Thoracic aorta (tissue), 2 donors: ENCODE measurements at regions not wholly inside any gene's neighbourhood (a gene's known extent, or its start where the extent isn't known, plus 50 kb on each side); places are given as distances from the start of the nearest gene placed in this dataset.
"Not testable (repeated sequence)": the region's sequence is repeated elsewhere in the genome, so short reads cannot be mapped to it uniquely, and the experiment has no call there.

Source experiments
- ATAC-seq: fragments of 150-250 bp; one replicate; pipeline ENCODE4 v1.8.0; 2017; ENCODE audit warnings: low read depth; ENCODE audit not compliant: insufficient number of reproducible peaks, low FRiP score
- DNase-seq: peaks from one replicate; pipeline ENCODE4 v3.0.0-alpha.2; 2020; ENCODE audit warnings: low spot score
- H3K27ac ChIP-seq, 2 donors: fragments of 200-600 bp; sonication (generic); 1 replicate in 1 of 2; 2 replicates in 1 of 2; pipeline ENCODE4 v1.5.1; 2016; ENCODE audit warnings: mild to moderate bottlenecking in 2 of 2, moderate library complexity in 2 of 2
- H3K27me3 ChIP-seq: fragments of 200-600 bp; sonication (generic); replicated peaks from 2 replicates; pipeline ENCODE4 v1.6.0; 2016; ENCODE audit warnings: mild to moderate bottlenecking; ENCODE audit not compliant: insufficient read depth
- H3K36me3 ChIP-seq: fragments of 200-600 bp; sonication (generic); one replicate; pipeline ENCODE4 v1.5.1; 2016
- H3K4me1 ChIP-seq, 2 donors: fragments of 200-600 bp; sonication (generic); 1 replicate in 1 of 2; 2 replicates in 1 of 2; pipeline versions ENCODE4 v1.5.1 to v1.6.0; 2016; ENCODE audit warnings: low read depth in 2 of 2, mild to moderate bottlenecking in 1 of 2; ENCODE audit not compliant: control insufficient read depth in 1 of 2
- H3K4me3 ChIP-seq: fragments of 200-600 bp; sonication (generic); 2 replicates; pipeline ENCODE4 v1.5.1; 2016; ENCODE audit warnings: mild to moderate bottlenecking
- H3K9me3 ChIP-seq: fragments of 200-600 bp; sonication (generic); 2 replicates; pipeline ENCODE4 v1.5.1; 2016
- TF ChIP-seq, protein P1 (sequence below): fragments of 200-600 bp; sonication (generic); IDR thresholded peaks from one replicate; pipeline ENCODE4 v1.5.1; 2019; ENCODE audit warnings: antibody characterized with exemption

DNA sequence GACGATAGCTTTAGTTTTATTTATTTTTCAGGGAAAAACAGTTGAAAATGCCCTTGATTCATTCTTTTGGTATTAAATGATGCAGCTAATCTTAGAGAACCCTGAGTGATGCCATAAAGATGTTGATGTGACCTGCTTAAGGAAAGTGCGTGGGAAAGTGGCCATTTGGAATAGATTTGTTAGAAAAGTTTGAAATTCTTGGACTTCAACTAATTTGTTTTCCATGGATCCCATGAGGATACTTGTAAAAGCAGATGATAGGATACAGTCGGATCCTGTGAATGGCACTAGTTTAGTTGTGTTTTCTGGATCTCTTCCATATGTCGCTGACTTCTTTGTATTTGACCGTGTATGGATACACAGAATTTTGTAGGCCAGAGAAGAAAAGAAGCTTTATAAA lies 69.0 kb downstream of the SEPTIN7 start:
- peaks cover 16 to 36% of the 10 kb centered on the region in 2 donors for H3K4me1 ChIP-seq
- H3K36me3 ChIP-seq: peaks cover 3% of the 10 kb centered on the region
- DNase-seq: no peak
- no peaks in the 10 kb centered on the region for H3K27me3 ChIP-seq
- TF ChIP-seq, protein P1, sequence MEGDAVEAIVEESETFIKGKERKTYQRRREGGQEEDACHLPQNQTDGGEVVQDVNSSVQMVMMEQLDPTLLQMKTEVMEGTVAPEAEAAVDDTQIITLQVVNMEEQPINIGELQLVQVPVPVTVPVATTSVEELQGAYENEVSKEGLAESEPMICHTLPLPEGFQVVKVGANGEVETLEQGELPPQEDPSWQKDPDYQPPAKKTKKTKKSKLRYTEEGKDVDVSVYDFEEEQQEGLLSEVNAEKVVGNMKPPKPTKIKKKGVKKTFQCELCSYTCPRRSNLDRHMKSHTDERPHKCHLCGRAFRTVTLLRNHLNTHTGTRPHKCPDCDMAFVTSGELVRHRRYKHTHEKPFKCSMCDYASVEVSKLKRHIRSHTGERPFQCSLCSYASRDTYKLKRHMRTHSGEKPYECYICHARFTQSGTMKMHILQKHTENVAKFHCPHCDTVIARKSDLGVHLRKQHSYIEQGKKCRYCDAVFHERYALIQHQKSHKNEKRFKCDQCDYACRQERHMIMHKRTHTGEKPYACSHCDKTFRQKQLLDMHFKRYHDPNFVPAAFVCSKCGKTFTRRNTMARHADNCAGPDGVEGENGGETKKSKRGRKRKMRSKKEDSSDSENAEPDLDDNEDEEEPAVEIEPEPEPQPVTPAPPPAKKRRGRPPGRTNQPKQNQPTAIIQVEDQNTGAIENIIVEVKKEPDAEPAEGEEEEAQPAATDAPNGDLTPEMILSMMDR: no peak
- no peak for ATAC-seq
- H3K27ac ChIP-seq: no peak overlapping the region
- no peak overlapping the region for H3K4me3 ChIP-seq
- H3K9me3 ChIP-seq: no peaks in the 10 kb centered on the region

DNA sequence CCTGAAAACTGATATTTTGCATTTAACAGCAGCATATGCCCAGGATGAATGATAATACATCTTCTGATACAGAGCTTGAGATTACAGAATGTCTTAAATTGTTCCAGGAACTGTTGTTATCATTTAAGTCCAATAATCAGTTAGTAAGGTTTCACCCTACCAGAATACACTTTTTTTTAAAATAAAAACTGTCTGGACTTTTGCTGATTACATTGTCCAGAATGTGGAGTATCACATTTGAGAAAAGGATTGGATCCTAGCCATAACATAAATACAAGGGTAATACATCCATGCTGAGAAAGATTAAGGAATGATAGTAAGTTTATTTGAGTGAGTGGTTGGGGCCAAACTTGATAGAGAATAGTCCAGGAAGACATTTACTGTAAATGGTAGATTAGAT lies 71.0 kb downstream of the SEPTIN7 start:
- no peaks in the 10 kb centered on the region for H3K9me3 ChIP-seq
- TF ChIP-seq, protein P1: no peak
- H3K36me3 ChIP-seq: no peaks in the 10 kb centered on the region
- H3K27me3 ChIP-seq: no peaks in the 10 kb centered on the region
- no peak overlapping the region for H3K4me3 ChIP-seq
- ATAC-seq: no peak
- peaks cover 24 to 46% of the 10 kb centered on the region in 2 donors for H3K4me1 ChIP-seq
- no peak for DNase-seq
- H3K27ac ChIP-seq: no peak overlapping the region

DNA sequence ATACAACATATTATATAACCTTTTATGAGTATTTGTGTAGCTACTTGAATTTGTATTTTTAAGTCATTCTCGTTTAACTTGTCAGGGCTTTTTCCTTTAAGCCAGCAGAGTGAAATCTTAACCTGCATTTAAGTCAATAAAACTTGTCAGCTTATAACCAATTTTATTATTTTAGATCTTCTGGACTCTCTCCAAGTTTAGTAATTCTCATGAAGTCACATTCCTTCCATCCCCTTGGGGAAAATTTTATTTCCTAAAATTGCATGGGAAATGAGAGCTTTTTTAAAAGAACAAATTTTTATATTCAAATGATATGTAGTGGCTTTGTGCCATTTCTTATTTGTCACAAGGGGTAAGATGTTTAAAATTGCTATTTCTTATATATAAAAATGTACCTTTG lies 74.0 kb downstream of the SEPTIN7 start:
- TF ChIP-seq, protein P1: no peak
- Histone ChIP-seq H3K4me1 (peaks cover 14 to 32% of the 10 kb centered on the region in 2 donors), H3K27ac (no peak overlapping the region), H3K9me3 (no peaks in the 10 kb centered on the region), H3K4me3 (no peak overlapping the region), H3K36me3 (no peaks in the 10 kb centered on the region), H3K27me3 (no peaks in the 10 kb centered on the region)
- ATAC-seq (no peak), DNase-seq (no peak)

DNA sequence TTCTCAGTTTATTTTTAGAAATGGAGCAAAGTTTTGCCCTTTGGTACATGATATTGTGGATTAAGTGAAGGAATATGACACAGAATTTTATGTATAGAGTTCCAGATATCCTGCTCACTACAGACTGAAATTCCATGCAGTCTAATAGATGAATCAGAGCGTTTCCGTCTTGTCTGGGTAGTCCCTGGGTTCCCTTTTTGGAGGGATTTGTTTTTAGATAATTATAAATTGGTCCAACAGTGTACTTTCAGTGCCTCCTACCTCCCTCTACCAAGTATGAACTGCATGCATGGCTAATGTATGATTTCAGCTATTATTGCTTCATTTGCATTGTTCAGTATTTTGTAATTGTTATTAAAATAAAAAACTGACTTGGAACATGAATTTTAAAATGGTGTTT lies 74.4 kb downstream of the SEPTIN7 start:
- no peak overlapping the region for H3K27ac ChIP-seq
- H3K9me3 ChIP-seq: no peaks in the 10 kb centered on the region
- H3K4me1 ChIP-seq: peaks cover 14 to 29% of the 10 kb centered on the region in 2 donors
- H3K27me3 ChIP-seq: no peaks in the 10 kb centered on the region
- no peak for DNase-seq
- H3K4me3 ChIP-seq: no peak overlapping the region
- no peak for ATAC-seq
- no peaks in the 10 kb centered on the region for H3K36me3 ChIP-seq
- TF ChIP-seq, protein P1: no peak

DNA sequence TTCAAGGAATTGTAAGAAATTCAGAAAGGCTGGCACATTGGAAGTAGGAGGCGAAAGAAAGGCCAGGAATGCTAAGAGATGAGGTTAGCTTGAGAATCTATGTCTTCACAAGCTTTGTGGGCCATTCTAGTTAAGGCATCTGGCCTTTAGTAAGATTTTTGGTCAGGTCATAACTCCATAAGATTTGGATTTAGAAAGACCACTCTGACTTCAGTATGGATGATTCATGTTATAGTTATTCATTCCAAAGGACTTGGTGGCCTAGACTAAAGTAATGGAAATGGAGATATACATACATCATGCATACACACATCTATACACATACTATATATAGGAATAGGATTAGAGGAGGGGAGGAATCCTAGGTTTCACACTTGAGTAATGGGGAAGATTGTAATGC lies 77.5 kb downstream of the SEPTIN7 start:
- H3K4me1 ChIP-seq: peaks cover 14 to 19% of the 10 kb centered on the region in 2 donors
- H3K27me3 ChIP-seq: no peaks in the 10 kb centered on the region
- H3K36me3 ChIP-seq: no peaks in the 10 kb centered on the region
- DNase-seq: no peak
- no peak overlapping the region for H3K4me3 ChIP-seq
- ATAC-seq: no peak
- H3K9me3 ChIP-seq: no peaks in the 10 kb centered on the region
- no peak overlapping the region for H3K27ac ChIP-seq
- TF ChIP-seq, protein P1: no peak

DNA sequence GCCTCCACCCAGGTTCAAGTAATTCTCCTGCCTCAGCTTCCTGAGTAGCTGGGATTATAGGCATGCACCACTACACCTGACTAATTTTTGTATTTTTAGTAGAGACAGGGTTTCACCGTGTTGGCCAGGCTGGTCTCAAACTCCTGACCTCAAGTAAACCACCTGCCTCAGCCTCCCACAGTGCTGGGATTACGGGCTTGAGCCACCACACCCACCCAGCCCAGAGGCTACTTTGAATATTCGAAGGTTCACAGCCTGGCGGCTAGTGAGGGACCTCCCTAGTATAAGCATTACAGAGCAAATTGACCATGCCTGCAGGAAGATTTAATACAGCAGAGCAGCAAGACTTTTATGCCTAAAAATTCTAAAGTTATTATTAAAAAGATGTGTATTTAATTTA lies 86.6 kb downstream of the SEPTIN7 start:
- DNase-seq, H3K36me3 ChIP-seq, H3K4me1 ChIP-seq, H3K4me3 ChIP-seq, H3K27ac ChIP-seq, H3K27me3 ChIP-seq, ATAC-seq, H3K9me3 ChIP-seq: not testable (repeated sequence)
